Activated CD4-positive, CD25-positive, alpha-beta regulatory T cell treated with anti-CD3 and anti-CD28 coated beads, Interleukin-2, amount 50 U/mL, for 72 hours (primary cell): ENCODE measurements at regions not wholly inside any gene's neighbourhood (a gene's known extent, or its start where the extent isn't known, plus 50 kb on each side); places are given as distances from the start of the nearest gene placed in this dataset.
A peak's percentile ranks its signal among the peaks of the same experiment; 100 is the strongest.
"Not testable (repeated sequence)": the region's sequence is repeated elsewhere in the genome, so short reads cannot be mapped to it uniquely, and the experiment has no call there.

Source experiments
- DNase-seq: peaks from one replicate; pipeline ENCODE4 v3.0.0; 2021

DNA sequence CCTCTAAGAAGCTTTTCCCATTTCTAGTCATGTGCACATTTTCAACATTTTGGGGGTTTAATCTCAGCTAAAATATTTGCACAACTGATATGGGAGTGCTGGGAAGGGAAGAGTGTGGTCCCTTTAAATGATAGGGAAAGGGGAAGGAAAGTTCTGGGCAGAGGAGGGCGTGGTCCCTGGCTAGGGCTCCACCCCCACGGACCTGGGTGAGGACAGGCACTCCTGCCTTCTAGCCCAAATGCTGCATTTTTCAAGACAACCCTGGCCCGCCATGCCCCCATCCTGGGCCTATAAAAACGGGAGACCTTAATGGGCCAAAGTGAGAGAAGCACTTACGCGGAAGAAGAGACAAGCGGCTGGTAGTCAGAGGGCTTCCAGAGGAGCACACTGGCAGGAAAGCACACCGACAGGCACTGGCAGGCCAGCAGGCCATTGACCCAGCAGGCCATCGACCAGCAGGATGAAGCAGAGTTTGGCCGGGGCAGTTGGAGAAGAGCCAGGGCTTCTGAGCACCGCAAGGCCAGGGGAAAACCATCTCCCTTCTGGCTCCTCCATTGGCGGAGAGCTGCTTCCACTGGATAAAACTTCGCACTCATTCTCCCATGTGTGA, 266.7 kb downstream of the SPRY2 start:
- DNase-seq = no peak

DNA sequence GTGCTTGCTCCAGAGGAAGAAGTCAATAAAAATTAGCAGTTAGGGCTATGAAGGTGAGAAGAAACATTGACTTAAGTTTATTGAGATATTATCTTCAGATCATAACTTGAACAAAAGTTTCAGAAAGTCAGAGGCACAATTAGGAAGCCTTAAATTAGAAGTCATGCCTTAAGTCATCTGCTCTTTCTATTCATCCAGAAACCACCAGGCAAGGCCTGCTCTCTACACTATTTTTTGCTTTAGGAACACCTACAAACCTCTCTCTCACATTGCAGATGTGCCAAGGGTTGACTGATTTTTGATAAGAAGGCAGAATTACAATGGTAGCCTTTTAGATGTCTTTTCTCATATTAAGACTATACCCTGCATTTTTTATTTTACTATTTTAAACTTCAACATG, 268.7 kb downstream of the SPRY2 start:
- no peak for DNase-seq

DNA sequence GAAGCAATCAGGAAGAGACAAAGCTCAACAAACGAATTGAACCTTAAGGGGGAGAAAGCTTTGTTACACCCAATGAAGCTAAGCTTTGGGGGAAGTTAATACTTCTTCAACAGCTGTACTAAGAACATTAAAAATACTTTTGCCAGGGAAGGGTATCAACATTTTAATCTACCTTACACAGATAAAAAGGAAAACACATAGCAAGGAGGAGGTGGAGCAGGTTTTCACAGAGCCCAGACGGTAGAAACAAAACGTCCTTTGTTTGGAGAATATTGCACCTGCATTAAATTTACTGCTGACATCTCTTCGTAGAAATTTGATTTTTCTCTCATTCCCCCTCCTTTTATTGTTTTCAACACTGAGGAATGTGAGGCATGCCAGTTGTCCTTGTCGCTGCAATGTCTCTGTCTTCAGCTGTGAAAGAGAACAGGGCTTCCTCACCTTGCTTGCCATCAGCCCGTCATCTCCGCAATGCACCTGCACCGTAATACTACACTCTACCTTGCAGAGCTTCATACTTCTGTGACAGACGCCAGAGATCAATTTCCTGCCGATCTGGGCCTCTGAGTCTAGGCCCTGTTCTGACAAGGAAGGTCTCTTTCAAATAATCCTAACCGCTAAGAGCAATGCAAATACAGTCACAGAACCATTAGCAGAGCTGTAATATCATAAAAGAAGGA, 270.8 kb downstream of the SPRY2 start:
- no peak for DNase-seq

DNA sequence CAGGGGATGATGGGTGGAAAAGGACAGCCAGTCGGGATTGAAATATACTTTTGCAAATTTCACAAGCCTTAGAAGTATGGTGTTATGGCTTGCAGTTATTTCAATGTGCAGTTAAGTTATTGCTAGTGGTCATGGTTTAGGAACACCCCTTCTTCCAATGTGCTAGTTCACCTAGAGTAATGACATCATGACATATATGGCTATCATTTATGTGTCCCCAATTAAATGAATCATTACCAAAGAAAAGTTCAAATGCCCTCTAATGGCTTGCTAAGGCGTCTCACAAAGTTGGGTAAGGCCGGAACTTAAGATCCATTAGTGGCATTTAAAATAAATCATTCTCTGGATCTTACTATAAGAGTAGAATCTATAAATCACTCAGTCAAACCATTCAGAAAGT, 271.6 kb downstream of the SPRY2 start:
- DNase-seq = no peak

DNA sequence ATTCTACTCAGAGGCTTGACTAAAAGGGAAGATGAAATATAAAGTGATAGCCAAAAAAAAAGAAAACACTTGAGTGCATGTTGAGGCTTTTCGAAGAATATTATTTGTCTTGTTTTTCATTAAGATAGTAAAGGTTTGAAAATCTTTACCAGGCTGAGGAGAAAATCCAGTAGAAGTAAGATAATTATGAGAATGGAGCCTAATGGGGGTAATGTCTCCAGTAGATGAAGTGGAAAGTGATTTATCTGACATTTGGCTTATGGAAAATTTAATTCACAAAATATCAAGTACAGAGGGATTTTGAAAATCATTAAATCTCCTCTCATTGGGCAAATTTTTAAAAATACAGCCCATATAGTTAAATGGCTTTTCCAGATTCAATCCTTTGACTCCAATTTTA, 274.9 kb downstream of the SPRY2 start:
- no peak for DNase-seq

DNA sequence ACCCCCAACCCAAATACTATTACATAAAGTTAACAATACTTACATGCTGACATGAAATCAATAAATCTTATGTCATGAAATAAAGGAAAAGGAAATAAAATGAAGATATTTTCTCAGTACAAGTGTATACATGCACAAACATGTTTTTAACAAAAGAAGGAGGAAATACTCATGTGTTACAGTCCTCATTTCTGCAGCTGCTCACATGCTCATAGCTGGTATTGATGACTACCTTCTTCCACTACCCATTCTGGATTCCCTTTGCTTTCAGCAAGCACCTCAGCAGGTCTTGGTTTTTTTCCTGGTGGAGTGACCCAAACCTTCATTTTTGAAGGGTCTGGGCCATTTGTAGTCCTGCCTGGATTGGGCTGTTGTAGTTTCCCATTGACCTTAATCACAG, 278.5 kb downstream of the SPRY2 start:
- not testable (repeated sequence) for DNase-seq

DNA sequence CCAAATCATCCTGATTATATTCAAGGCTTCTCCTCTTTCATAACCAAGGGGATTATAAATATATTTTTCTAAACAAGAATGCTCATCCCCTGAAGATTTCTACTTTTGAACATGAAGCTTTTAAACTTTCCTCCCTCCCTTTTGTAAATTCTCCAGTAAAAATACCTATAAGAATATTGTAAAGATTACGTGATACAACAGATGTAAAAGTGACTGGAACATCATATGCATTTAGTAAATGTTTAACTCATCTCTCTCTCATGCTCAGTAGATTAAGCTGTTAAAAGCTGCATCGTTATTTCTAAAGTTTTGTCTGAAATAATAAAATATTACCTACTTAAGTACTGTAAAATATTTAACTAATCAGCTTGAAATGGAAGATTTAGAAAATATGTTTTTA, 281.1 kb downstream of the SPRY2 start:
- DNase-seq = no peak

DNA sequence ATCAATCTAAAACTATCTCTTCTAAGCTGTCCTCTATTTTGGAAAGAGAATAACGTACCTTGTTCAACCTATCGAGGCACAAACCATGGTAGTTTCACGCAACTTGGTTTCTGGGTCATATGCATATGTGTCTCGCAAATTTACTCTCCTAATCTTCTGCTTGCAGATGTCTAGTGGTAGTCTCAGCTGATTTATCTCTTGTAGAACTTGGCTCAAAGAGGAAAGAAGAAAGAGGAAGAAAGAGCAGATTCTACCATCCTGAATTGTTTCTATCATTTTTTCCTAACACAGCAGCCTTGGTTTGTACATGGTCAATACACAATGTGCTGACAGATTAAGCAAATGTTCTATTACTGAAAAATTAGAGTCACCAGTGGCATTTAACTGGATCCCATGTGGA, 282.3 kb downstream of the SPRY2 start:
- DNase-seq = no peak

DNA sequence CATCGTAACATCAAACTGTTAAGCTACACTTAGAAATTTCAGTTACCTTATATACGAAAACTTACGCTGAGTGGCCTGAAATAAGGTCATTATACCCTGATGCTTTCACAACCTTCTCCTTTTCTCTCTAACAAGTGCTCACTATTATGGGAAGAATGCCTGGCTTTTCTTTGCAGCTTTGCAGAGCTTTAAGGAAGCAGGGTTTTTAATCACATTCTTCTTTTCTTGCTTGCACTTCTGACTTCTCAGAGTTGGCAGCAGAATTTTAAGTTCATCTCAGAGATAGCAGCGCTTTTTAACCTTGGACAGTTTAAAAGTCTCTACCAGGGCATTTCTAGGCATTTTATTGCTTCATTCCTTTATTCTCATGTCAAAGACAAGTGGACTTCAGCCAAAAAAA, 285.1 kb downstream of the SPRY2 start:
- no peak for DNase-seq

DNA sequence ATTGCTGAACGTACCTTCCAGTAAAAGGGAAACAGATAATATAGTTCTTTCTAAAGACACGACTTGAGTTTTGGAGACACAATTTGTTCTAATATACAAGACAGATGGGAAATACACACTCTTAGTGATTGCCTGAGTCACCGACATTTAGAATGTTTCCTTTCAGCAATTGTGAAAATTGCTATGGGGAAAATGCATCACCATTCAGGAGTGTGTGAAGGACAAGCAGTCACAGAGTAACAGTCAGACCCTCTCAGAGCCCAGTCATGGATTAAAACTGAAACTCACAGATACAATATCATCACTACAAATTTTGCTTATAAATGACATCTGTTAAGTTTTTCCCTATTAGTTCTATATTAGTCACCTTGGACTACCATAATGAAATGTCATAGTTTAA, 286.1 kb downstream of the SPRY2 start:
- DNase-seq = no peak

DNA sequence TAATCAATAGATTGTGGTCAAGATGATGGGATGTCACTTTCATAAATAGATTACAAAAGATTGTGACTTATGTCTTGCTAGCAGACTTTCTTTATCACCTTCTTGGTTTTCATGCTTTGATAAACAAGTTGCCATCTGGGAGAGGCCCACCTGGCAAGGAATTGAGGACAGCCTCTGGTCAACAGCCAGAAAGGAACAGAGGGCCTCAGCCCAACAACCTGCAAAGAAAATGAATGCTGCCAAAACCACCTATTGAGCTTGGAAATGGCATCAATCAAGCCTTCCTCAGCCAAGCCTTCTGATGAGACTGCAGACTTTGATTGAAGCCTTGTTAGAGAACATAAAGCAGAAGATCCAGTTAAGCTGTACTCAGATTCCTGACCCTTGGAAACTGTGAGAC, 288.6 kb downstream of the SPRY2 start:
- DNase-seq = no peak

DNA sequence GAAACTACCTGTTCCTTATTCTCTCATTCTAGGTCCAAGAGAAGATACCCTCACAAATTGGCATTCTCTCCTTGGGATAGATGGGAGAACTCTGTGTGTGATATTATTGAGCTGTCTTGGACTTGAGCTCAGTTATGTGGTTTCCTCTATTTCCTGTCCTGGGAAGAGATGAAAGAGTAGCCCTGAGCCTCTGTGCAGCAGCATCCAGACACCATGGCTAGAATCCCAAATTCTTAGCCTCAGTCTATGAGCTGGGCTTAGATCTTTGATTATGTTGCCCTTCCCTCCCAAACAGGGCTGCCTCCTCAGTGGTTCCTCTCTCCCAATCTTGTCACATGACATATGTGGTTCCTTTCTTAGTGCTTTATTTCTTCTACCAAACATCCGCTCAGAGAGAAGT, 290.7 kb downstream of the SPRY2 start:
- DNase-seq = no peak

DNA sequence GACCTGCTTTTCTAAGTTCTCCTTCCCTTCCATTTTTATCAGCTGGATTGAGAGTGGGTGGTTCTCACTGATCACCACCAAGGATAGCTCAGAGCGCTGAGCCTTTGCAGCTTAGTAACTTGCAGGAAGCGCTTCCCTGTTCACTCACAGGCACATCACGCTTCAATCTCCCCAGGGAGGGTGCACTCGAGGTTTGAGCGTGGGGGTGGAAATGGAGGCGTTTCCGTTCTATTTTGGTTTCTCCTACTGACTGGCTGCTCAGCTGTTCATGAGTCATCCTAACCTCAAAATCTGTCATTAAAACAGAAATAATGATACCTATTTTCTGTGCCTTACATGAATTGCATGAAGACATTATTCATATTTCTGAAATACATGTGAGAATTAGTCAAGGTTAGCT, 292.1 kb downstream of the SPRY2 start:
- peak; percentile 30 for DNase-seq

DNA sequence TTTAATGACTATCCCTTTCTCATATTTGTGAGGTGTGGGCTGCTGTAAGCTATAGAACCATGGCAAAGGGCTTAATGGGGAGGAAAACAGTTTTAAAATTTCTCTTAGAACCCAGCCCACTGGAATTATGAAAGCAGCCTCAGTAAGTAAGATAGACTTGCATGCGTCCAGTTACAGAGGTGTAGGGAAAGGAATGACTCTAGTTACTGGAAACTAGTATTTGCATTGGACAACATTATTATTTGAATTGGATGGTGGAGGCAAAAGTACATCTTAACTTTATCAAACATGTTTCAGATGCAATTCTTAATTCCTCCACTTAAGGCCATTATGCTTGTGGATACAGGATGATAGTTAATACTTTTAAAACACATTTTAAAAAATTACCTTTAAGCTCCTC, 292.9 kb downstream of the SPRY2 start:
- DNase-seq = no peak

DNA sequence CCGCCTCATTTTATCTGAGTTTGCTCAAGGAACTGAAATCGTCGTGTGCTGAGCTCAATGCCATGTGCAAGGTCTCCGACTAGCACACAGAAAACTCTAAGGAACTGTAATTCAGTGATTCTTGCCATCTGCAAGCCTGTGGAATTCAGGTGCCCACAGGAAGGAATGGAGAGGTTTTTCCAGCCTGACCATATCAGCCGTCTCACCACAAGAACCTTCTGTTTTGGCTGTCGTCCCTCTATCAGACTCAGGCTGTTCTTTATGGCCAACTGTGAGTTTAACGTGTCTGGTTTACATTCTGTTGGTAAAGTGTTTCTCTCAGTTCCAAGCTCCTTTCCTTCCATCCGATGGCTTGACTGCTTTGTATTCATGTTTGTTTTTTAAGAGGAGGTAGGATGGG, 293.5 kb downstream of the SPRY2 start:
- no peak for DNase-seq

DNA sequence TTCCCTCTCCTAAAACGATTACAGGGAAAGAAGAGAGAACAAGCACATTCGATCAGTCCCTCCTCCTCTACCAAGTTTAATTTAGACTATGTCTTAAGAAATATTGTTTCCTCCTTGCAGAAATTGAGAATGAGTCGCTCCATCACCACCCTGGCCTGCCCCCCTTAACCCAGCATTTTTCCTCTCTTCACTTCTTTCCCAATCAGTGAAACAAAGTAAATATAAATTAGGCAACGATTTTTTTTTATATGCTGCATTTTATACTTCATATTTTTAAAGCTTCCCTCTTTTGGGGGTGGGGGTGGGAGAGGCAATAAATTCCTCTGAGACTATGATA, 300.0 kb downstream of the SPRY2 start:
- no peak for DNase-seq

DNA sequence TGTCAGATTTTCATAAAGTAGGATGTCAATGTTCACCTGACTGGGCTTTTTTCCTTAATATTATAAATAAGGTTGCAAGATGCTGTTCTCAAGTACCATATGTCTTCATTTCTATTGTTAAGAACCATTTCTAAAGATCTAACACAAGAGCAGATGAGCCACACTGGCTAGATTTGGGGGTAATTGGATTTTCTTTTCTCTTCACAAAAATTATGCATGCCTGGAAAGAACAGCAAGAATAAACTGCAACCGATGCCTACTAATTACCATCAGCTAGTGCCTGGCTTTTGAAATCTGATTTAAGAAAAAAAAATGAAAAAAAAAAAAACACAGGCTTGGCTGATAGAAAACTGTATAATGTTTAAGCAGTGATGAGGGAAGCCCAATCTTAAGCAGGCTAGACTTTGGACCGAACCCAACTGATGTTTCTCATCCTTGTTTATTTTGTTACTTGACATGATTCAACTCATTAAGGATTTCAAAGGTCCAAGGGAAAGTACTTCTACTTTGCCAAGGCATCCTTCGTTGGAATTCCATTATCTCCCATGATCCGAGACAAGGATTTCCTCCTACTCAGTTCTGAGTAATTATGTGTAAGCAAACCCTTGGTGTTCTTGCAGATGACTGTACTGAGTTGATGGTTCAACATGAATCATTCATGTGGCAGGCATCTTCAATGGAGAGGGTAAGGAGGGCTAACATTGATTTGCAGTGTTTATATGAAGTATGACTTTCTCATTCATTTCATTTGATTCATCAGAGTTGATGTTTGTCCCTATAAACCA, 300.5 kb downstream of the SPRY2 start:
- DNase-seq = no peak

DNA sequence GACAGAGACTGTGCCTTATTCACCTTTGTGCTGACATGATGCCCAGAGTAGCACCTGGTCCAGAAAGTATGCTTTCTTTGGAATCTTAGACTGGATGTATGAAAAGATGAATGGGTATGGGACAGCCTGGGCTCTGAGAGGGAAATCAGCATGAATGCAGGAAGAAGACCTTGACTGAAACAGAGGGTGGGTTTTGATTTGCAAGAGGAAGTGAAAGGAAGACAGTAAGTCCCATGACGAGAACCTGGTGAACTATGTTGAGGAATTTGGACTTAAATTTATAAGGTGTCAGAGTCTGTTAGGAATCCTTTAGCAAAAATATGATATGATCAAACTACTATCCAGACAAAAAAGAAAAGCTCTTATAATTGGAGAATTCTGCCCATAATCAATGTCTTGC, 301.9 kb downstream of the SPRY2 start:
- DNase-seq = no peak

DNA sequence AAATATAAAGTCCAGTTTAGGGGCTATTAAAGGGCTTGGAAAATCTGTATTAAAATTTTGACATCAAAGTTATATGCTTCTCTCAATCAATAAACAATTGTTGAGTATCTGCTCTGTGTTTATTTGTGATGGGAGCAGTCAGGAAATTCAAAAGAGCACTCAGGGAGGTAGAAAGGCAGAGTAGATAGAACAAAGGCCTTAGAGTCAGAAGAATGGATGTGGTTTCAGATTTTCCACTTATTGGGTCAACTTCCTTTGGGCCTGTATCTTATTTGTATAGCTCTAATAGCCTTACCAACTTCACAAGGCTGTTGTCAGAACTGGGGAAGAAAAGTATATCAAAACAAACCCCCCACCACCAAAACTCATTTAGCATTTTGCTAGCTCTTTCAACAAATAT, 302.6 kb downstream of the SPRY2 start:
- no peak for DNase-seq

DNA sequence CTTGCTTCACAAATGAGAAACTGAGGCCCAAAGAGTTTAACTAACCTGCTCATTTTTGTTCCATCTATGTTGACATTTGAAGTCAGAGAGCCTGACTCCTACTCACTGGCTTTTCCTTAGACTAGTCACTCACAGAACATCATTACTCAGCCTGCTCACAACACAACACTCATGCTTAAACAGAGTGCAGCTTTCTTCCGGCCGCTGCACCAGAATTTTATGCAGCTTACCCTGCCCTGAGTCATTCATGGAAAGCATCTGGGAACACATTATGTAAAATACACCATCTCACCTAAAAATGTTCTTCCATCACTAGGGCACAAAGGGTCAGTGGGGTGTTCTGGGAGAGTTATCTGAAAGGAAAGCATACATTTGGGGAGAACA, 303.4 kb downstream of the SPRY2 start:
- DNase-seq = no peak

DNA sequence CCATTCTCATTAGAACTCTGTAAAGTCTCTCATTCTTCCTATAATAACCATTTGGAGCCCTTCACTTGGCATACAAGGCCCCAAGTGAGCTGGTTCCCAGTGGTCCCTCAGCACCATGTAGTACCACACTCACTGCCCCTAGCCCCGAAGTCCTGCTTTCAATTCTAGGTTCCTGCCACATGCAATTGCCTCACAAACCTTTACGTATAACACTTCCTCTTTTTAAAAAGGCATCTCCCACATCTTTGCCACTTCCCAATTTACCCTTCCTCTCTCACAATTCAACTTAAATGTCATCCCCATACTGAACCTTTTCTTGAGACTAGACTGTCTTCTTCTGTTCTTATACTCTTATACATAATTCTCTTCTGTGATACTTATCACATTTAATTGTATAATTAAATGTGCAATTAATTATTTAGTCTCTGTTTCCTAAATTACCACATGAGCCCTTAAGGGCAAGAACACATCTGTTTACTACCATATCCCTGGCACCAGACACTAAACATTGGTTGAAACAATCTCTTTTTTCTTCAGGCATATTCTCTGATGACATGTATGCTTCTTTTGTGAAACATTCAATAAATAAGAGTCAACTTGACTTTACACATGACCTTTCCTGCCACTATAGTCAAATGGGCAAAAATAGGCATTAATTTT, 304.0 kb downstream of the SPRY2 start:
- DNase-seq = no peak

DNA sequence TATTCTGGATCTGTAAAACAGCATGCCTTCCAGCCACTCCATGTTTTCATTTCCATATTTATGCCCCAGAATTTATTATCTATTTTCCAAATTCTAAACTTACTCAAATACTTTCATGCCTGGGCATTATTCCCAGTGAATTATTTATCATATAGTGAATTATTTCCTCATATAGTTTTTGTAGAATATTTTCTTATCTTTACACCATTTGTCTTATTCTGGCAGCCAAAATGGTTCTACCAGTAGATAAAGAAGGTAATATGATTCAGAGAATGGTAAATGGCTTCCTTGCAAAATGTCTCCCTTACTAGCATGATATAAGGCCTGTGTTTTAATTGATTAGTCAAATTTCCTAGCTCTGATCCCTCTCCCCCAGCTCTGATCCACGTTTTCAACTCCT, 305.8 kb downstream of the SPRY2 start:
- DNase-seq = no peak

DNA sequence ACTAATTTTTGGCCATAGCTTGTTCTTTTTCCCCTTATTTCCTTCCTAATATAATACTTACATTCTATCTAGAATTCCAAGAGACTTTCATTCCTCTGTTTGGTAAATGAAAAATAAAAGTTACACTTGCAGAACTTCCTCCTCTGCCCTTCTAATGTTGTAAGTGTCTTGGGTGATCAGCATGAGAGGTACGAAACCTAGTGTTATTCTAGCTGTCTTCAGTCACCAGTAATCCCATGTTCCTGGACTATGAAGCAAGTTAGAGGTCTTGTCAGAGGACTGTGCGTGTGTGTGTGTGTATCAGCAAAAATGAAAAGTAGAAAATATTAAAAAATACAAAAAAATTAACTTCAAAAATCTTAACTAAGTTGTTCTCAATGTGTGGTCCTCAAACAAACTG, 307.0 kb downstream of the SPRY2 start:
- DNase-seq = no peak

DNA sequence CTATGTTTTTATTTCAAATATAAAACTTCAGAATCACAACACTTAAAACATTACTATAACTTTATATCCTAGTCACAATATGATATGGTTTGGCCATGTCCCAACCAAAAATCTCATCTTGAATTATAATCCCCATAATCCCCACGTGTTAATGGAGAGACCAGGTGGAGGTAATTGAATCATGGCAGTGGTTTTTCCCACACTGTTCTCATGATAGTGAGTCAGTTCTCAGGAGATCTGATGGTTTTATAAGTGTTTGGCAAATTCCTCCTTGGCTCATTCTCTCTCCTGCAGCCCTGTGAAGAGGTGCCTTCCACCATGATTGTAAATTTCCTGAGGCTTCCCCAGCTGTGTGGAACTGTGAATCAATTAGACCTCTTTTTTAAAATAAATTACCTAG, 307.6 kb downstream of the SPRY2 start:
- no peak for DNase-seq
